HEK293 (cell line): ENCODE measurements at regions not wholly inside any gene's neighbourhood (a gene's known extent, or its start where the extent isn't known, plus 50 kb on each side); places are given as distances from the start of the nearest gene placed in this dataset.

Experiments used
- CTCF ChIA-PET: fragments of 350-600 bp; formaldehyde crosslinking; extraction: SDS; loops from one replicate; lab custom pipeline; 2021; ENCODE audit warnings: antibody characterized with exemption; lab: Yijun Ruan, JAX
- POLR2A ChIA-PET: fragments of 300-600 bp; formaldehyde crosslinking; extraction: SDS; loops from one replicate; lab custom pipeline; 2020; ENCODE audit warnings: antibody characterized with exemption, inconsistent platforms; lab: Yijun Ruan, JAX
- H3K27ac ChIP-seq: fragments of 200-500 bp; sonication (Bioruptor generic); 2 replicates; pipeline ENCODE4 v1.5.1; 2014; ENCODE audit warnings: low read depth, low read length, control low read depth, inconsistent platforms; ENCODE audit errors: extremely low read depth
- H3K36me3 ChIP-seq, 2 experiments: fragments of 200-500 bp in 1 of 2; sonication (Bioruptor generic) in 1 of 2; 1 replicate in 1 of 2; 2 replicates in 1 of 2; pipeline ENCODE4 v1.5.1; 2014 to 2017; ENCODE audit warnings: inconsistent platforms in 2 of 2, low read length in 2 of 2; ENCODE audit not compliant: control insufficient read depth in 2 of 2, insufficient read depth in 1 of 2
- H3K4me1 ChIP-seq: fragments of 200-500 bp; sonication (Bioruptor generic); 2 replicates; pipeline ENCODE4 v1.5.1; 2014; ENCODE audit warnings: mild to moderate bottlenecking, low read length, inconsistent platforms; ENCODE audit not compliant: control insufficient read depth, insufficient read depth
- H3K4me3 ChIP-seq: 2 replicates; pipeline ENCODE4 v1.5.1; 2011; ENCODE audit warnings: low read depth, mild to moderate bottlenecking, control low read depth, low read length, moderate library complexity
- H3K9me3 ChIP-seq: fragments of 200-500 bp; sonication (Bioruptor generic); 2 replicates; pipeline ENCODE4 v1.5.1; 2014; ENCODE audit warnings: low read depth, low read length, inconsistent platforms; ENCODE audit not compliant: control insufficient read depth, insufficient read depth
- KLF17 ChIP-seq: fragments of 450-650 bp; formaldehyde crosslinking; IDR thresholded peaks from 2 replicates; pipeline ENCODE4 v1.5.1; 2016; ENCODE audit warnings: missing biosample characterization, missing genetic modification characterization
- MZF1 ChIP-seq: fragments of 450-650 bp; formaldehyde crosslinking; IDR thresholded peaks from 2 replicates; pipeline ENCODE4 v1.5.1; 2017; ENCODE audit warnings: missing biosample characterization, missing genetic modification characterization, borderline replicate concordance
- OVOL3 ChIP-seq: fragments of 450-650 bp; formaldehyde crosslinking; IDR thresholded peaks from 2 replicates; pipeline ENCODE4 v1.5.1; 2016; ENCODE audit warnings: missing biosample characterization, missing genetic modification characterization
- PATZ1 ChIP-seq: fragments of 450-650 bp; formaldehyde crosslinking; IDR thresholded peaks from 2 replicates; pipeline ENCODE4 v1.5.1; 2016; ENCODE audit warnings: missing biosample characterization, missing genetic modification characterization
- SCRT1 ChIP-seq: fragments of 450-650 bp; formaldehyde crosslinking; IDR thresholded peaks from 2 replicates; pipeline ENCODE4 v1.5.1; 2016; ENCODE audit warnings: missing biosample characterization, missing genetic modification characterization, borderline replicate concordance
- SCRT2 ChIP-seq: fragments of 450-650 bp; formaldehyde crosslinking; IDR thresholded peaks from 2 replicates; pipeline ENCODE4 v1.5.1; 2016; ENCODE audit warnings: missing biosample characterization, missing genetic modification characterization
- SP3 ChIP-seq: fragments of 450-650 bp; formaldehyde crosslinking; IDR thresholded peaks from 2 replicates; pipeline ENCODE4 v1.5.1; 2016; ENCODE audit warnings: missing biosample characterization, missing genetic modification characterization
- ZBTB10 ChIP-seq: fragments of 450-650 bp; formaldehyde crosslinking; IDR thresholded peaks from 2 replicates; pipeline ENCODE4 v1.5.1; 2016; ENCODE audit warnings: missing biosample characterization, missing genetic modification characterization
- ZBTB11 ChIP-seq: fragments of 450-650 bp; formaldehyde crosslinking; conservative IDR thresholded peaks from 2 replicates; pipeline ENCODE4 v1.5.1; 2016; ENCODE audit warnings: low read depth, missing biosample characterization, missing genetic modification characterization
- ZNF112 ChIP-seq: fragments of 450-650 bp; formaldehyde crosslinking; IDR thresholded peaks from 2 replicates; pipeline ENCODE4 v1.5.0; 2017; ENCODE audit warnings: missing biosample characterization, missing genetic modification characterization
- ZNF211 ChIP-seq: fragments of 450-650 bp; formaldehyde crosslinking; IDR thresholded peaks from 2 replicates; pipeline ENCODE4 v1.5.1; 2016; ENCODE audit warnings: low read depth, missing biosample characterization, missing genetic modification characterization
- ZNF311 ChIP-seq: fragments of 450-650 bp; formaldehyde crosslinking; IDR thresholded peaks from 2 replicates; pipeline ENCODE4 v1.5.1; 2017; ENCODE audit warnings: missing biosample characterization, missing genetic modification characterization, borderline replicate concordance
- ZNF404 ChIP-seq: fragments of 450-650 bp; formaldehyde crosslinking; IDR thresholded peaks from 2 replicates; pipeline ENCODE4 v1.5.1; 2017; ENCODE audit warnings: missing biosample characterization, missing genetic modification characterization
- ZNF558 ChIP-seq: fragments of 450-650 bp; formaldehyde crosslinking; IDR thresholded peaks from 2 replicates; pipeline ENCODE4 v1.5.1; 2016; ENCODE audit warnings: missing biosample characterization, missing genetic modification characterization
- ZNF768 ChIP-seq: fragments of 450-650 bp; formaldehyde crosslinking; IDR thresholded peaks from 2 replicates; pipeline ENCODE4 v1.5.1; 2018; ENCODE audit warnings: missing biosample characterization, mild to moderate bottlenecking, missing genetic modification characterization
- ZNF777 ChIP-seq: fragments of 450-650 bp; formaldehyde crosslinking; IDR thresholded peaks from 2 replicates; pipeline ENCODE4 v1.5.1; 2017; ENCODE audit warnings: missing biosample characterization, missing genetic modification characterization, borderline replicate concordance
- ZNF785 ChIP-seq: fragments of 450-650 bp; formaldehyde crosslinking; IDR thresholded peaks from 2 replicates; pipeline ENCODE4 v1.5.1; 2016; ENCODE audit warnings: missing biosample characterization, missing genetic modification characterization
- ZSCAN18 ChIP-seq: fragments of 450-650 bp; formaldehyde crosslinking; IDR thresholded peaks from 2 replicates; pipeline ENCODE4 v1.5.1; 2016; ENCODE audit warnings: missing biosample characterization, missing genetic modification characterization
- ZSCAN30 ChIP-seq: fragments of 450-650 bp; IDR thresholded peaks from 2 replicates; pipeline ENCODE4 v1.5.1; 2018; ENCODE audit warnings: missing biosample characterization, mild to moderate bottlenecking, missing genetic modification characterization, moderate library complexity

- Histone ChIP-seq H3K4me3 (no peak overlapping the region), H3K27ac (no peak overlapping the region), H3K9me3 (no peaks in the 10 kb centered on the region), H3K36me3 (no peaks in the 10 kb centered on the region), H3K4me1 (no peaks in the 10 kb centered on the region)
- POLR2A ChIA-PET: no interaction called here
- TF ChIP-seq PATZ1 (tag by site-specific recombination) (no peak), ZBTB11 (tag by site-specific recombination) (no peak)
- CTCF ChIA-PET: no interaction called here
Observed at GRCh38 chr12:18851271-18851670, 113.4 kb downstream of the CAPZA3 start.

GRCh38 chr12:18853570-18854366 is 115.8 kb downstream of the CAPZA3 start:
- Histone ChIP-seq H3K27ac (no peak overlapping the region), H3K4me1 (no peaks in the 10 kb centered on the region), H3K4me3 (no peak overlapping the region), H3K9me3 (no peaks in the 10 kb centered on the region), H3K36me3 (no peaks in the 10 kb centered on the region)
- ChIA-PET CTCF (no interaction called here), POLR2A (interaction anchor here (0.6 kb wide), 1 partner anchor 34 kb away, joined by 4 read pairs; no protein-coding TSS in a partner anchor)
- no peak for TF ChIP-seq ZBTB10 (tag by site-specific recombination)
- TF ChIP-seq ZNF311 (tag by site-specific recombination): no peak
- no peak for TF ChIP-seq SCRT2 (tag by site-specific recombination)
- TF ChIP-seq OVOL3 (tag by site-specific recombination): no peak
- TF ChIP-seq ZSCAN30: no peak
- TF ChIP-seq MZF1: no peak
- no peak for TF ChIP-seq SP3
- TF ChIP-seq ZSCAN18: no peak
- TF ChIP-seq ZNF768 (tag by site-specific recombination): no peak
- TF ChIP-seq KLF17 (tag by site-specific recombination): no peak
- no peak for TF ChIP-seq ZNF404 (tag by site-specific recombination)
- no peak for TF ChIP-seq SCRT1 (tag by site-specific recombination)
- no peak for TF ChIP-seq ZNF785 (tag by site-specific recombination)
- TF ChIP-seq ZNF112: no peak
- no peak for TF ChIP-seq ZNF211
- TF ChIP-seq ZNF777: no peak
- no peak for TF ChIP-seq ZNF558 (tag by site-specific recombination)
